ENCODE measurements at regions not wholly inside any gene's neighbourhood (a gene's known extent, or its start where the extent isn't known, plus 50 kb on each side); places are given as distances from the start of the nearest gene placed in this dataset.
A peak's percentile ranks its signal among the peaks of the same experiment; 100 is the strongest.
"Not testable (repeated sequence)": the region's sequence is repeated elsewhere in the genome, so short reads cannot be mapped to it uniquely, and the experiment has no call there.

DNA sequence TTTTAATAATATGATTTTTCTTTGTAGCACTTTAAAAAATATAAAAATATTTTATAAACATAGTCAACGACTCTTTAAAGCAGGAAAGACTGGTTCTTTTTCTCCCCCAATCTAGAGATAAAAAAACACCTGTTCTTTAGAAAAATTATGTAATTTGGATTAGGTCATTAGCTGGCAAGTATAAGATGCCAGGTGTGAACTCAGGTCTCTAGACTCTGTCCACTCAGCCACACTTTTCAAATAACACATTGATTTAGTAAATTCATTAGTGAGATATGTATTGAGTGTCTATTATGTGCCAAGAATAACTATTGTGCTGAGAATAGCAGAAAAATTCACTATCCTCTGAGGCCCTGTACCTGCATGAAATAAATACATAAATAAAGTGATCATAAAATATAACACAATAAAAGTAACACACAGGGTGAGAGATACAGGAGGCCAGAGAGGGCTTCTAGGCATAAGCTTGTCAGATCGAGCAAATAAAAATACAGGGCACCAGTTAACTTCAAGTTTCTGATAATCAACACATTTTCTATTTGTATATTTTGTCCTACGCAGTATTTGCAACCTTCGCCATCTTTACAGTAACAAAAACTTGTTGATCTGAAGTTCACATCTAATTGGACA is 867.1 kb upstream of the GBE1 start:
- no peak for DNase-seq

DNA sequence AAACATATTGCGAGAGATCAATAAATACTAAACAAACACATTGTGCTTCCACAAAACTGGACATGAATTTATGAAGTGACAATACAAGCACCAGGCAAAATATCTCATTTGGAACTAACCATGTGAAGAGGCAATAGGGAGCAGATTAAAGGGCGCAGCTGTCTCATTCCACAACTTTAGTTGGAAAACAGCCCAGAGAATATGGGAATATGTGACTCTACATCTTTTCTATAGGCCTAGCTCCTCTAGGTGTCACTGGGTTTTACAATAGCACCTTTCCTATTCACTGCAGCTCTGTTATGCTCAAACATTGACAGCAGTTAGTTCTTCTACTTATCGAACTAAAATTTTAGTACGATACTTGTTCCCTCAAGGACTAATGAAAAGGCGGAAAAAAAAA is 866.3 kb upstream of the GBE1 start:
- no peak for DNase-seq

DNA sequence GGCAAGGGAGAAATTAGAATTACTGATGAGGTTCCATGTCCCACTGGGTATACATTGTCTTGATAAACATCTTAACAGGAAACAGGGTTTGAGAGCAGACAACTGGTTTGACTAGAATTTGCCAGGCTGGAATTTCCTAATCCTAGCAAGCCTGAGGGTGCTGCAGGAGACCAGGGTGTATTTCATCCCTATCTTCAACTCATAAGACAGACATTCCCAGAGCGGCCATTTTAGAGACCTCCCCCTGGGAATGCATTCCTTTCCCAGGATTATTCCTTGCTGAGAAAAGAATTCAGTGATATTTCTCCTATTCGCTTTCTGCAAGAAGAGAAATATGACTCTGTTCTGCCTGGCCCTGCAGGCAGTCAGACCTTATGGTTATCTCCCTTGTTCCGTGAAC is 859.3 kb upstream of the GBE1 start:
- DNase-seq: not testable (repeated sequence)

DNA sequence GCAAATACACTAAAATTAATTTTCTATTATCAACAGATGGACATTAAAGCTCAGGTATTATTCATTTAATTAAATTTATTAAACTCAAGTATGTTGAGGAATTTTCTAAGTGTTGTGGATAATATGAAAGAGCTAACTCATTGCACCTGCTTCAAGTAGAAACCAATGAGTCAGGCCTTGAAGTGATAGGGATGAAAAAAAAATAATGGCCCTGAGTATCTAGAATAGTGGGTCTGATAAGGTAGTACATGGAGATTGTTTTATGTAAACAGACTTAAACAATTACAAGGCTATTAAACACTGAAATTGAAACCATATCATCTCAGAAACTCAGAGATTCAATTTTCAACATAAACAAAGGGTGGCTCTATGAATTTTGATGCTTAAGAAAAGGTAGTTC is 857.1 kb upstream of the GBE1 start:
- DNase-seq: no peak

DNA sequence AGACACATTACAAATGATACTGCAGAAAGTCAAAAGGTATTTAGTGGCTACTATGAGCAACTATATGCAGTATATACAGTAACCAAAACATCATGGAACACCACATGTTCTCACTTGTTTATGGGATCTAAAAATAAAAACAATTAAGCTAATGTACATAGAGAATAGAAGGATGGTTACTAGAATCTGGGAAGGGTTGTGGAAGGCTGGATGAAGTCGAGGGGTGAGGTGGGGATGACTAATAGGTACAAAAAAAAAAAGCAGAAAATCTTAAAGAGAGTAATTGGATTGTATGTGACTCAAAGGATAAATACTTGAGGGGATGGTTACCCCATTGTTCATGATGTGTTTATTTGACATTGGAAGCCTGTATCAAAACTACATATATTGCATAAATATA is 848.8 kb upstream of the GBE1 start:
- no peak for DNase-seq

DNA sequence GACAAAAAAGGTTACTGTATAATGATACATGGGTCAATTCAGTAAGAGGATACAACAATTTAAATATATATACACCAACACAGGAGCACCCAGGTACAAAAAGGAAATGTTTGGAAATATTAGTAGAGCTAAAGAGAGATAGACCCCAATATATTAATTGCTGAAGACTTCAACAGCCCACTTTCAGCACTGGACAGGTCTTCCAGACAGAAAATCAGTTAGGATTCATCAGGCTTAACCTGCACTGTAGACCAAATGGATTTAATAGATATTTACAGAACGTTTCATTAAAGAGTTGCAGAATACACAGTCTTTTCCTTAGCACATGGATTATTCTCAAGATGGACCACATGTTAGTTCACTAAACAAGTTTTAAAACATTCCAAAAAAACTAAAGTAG is 845.9 kb upstream of the GBE1 start:
- no peak for DNase-seq

DNA sequence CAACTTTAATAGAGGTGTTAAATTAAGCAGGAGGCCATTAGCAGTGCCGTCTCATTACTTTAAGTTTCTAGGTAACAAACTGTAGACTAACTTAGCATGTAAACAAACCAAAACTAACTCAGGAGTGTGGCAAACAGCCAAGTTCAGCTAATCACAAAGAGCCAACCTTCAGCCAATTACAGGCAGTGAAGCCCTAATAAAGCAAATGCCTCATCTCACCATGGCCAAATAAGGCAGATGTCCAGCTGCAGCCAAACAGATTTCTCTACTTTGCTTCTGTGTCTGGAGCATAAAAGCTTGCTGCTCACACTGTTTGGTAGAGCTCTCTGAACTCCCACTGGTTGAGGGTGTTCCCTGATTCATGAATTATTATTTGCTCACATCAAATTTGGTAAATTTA is 835.4 kb upstream of the GBE1 start:
- no peak for DNase-seq

DNA sequence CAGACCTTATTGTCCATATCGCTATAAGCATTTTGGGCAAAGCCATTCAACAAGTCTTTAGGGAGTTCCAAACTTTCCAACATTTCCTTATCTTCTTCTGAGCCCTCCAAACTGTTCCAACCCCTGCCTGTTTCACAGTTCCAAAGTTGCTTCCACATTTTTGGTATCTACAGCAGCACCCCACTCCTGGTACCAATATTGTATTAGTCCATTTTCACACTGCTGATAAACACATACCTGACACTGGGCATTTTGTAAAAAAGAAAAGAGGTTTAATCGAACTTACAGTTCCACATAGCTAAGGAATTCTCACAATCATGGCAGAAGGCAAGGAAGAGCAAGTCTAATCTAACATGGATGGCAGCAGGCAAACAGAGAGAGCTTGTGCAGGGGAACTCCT is 834.1 kb upstream of the GBE1 start:
- DNase-seq: no peak

DNA sequence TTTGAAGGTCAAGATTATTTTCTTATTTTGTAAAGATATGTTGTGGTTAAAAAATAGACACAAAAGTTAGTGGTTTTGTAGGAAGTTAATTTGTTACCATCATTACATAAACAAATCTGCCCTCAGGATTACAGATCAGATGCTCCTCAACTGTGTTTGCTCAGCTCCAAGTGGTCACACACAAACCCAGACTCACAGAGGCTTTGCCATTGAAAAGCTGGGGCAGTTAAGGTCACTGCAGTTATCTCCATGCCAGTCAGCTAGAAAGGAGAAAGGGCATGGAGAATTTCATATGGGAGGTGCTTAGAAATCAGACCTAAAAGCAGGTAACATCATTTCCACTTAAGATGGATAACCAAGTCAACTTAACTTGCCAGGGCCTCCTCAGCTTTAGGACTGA is 825.7 kb upstream of the GBE1 start:
- no peak for DNase-seq

DNA sequence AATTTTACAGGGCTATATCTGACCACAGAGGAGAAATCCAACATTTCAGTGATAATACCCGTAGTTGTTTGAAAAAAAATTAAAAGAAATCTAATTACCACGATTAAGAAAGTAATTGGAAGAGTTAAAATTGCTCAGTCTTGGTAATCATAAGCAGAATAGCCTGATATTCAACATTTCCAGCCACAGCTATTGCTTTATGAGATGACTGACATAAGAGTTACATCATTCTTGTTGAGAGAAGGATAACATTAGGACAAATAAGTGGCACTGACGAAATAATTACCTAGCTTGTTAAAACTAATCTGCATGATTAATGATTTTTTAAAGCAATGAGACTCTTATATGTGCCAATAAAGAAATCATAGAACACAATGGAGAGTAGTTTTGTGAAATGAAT is 825.0 kb upstream of the GBE1 start:
- DNase-seq: no peak

DNA sequence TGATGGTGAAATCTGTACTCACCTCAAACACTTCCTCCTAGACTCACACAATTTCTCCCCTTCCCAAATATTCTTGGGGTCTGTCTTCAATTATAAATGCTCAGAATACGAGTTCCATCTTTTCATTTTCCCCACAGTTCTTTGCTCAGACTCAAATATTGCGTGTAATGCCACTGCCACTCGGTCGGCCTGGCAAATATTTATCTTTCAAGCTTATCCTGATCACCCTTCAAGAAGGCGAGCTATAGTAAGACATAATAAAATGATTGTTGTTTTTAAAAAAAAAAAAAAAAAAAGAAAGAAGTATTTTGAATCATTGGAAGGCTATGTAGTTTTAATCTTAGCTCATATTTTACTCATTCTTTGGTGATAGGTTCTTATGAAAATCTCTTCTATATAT is 824.6 kb upstream of the GBE1 start:
- DNase-seq: not testable (repeated sequence)

DNA sequence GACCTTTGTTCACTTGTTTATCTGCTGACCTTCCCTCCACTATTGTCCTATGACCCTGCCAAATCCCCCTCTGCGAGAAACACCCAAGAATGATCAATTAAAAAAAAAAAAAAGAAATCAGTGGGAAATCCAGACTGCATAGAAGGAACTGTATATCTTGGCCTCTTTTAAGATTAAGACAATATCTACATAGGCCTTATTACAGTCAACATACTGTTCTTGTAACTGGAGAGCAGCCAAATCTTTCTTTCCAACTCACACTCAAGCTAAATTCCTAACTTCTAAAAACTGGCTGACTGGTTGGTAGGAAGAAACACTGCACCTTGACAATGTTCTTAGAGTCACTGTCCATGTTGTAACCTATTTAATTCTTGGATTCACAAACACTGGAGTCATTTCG is 824.1 kb upstream of the GBE1 start:
- not testable (repeated sequence) for DNase-seq

DNA sequence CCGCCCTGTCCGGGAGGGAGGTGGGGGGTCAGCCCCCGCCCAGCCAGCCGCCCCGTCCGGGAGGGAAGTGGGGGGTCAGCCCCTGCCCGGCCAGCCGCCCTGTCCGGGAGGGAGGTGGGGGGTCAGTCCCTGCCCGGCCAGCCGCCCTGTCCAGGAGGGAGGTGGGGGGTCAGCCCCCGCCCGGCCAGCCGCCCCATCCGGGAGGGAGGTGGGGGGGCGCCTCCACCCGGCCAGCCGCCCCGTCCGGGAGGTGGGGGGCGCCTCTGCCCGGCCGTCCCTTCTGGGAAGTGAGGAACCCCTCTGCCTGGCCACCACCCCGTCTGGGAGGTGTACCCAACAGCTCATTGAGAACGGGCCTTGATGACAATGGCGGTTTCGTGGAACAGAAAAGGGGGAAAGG is 823.4 kb upstream of the GBE1 start:
- DNase-seq: not testable (repeated sequence)

DNA sequence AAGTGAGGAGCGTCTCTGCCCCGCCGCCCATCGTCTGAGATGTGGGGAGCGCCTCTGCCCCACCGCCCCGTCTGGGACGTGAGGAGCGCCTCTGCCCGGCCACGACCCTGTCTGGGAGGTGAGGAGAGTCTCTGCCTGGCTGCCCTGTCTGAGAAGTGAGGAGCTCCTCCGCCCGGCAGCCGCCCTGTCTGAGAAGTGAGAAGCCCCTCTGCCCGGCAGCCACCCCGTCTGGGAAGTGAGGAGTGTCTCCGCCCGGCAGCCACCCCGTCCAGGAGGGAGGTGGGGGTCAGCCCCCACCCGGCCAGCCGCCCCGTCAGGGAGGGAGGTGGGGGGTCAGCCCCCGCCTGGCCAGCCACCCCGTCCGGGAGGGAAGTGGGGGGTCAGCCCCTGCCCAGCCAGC is 823.0 kb upstream of the GBE1 start:
- DNase-seq: not testable (repeated sequence)

DNA sequence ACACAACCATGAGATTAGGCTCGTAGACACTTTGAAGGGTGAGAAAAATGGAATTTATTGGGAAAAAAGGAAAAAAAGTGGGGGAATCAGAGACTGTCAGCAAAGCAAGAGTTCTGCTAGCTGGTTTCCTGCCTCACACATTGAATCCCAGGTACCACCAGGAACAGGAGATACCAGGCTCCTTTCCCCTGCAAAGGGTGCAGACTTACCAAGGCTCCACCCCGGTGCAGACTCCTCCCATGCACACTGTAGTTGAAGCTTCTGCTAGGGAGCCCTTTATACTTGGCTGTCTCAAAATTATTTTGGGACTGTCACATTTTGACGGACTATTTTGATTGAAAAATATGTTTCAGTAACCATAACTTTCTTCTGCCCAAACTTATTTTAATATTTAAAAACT is 819.9 kb upstream of the GBE1 start:
- DNase-seq: no peak

DNA sequence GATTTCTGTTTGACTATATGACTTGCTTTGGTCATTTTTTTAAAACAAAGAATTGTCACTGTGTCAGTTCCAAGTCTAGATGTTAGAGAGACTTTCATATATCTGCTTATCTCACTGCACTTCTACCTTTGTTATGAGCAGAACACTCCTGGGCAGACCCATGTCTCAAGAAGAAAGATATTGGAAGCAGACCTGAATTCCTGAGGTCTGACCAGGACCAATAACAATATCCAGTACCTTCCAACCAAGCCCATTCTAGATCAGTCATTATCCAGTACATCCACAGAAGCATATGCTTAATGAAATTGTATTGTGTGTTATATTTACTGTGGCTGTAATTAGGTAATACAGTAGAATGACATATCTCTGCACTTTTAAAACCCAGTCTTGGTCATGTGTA is 811.3 kb upstream of the GBE1 start:
- DNase-seq: no peak

DNA sequence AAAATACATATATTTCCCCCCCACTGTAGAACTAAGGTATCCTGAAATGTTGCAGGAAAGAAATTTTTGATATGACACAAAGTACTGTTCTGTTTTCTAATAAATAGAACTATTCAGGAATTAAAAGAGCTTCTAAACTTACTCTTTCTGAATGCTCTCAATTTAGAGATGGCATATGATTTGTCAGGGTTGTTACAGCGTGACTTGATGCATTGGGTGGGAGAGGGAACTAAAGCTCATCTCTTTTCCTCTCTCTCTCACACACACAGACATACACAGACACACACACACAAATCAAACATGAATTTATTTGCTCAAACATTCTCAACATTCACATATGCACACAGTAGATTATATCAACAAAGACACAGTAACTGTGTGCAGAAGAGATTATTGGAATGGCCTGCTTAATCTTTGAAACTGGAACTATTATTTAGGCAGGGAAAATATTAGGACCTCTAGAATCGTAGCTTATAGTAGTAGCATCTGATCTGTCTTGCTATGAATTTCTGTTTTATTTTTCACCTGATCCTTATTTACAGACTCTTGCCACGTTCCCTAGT is 807.4 kb upstream of the GBE1 start:
- no peak for DNase-seq

DNA sequence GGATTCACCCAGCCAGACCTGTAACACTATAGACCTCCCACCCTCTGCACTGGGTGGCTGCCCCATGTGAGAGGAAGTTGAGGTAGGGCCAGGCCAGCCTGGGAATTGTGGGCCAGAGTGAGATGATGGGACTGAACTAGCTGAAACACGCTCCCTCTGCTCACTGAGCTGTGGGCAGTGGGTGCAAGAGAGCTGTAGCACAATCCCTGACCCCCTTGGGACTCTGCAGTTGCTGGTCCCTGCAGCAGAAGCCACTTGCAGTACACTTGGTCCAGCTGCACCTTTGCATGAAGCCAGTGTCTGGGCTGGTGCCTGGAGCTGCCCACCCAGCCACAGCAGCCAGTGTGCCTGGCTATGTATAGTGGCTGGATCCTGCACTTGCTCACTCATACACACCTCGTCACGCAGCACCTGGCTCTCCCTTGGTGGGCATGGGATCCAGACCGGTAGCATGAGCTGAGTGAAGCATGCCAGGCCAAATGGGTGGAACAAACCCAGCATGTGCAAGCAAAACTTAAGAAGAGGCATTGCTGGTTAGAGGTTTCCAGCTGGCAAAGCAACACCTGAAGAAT is 805.7 kb upstream of the GBE1 start:
- DNase-seq: peak in 1 of 58 donors; percentile 5

DNA sequence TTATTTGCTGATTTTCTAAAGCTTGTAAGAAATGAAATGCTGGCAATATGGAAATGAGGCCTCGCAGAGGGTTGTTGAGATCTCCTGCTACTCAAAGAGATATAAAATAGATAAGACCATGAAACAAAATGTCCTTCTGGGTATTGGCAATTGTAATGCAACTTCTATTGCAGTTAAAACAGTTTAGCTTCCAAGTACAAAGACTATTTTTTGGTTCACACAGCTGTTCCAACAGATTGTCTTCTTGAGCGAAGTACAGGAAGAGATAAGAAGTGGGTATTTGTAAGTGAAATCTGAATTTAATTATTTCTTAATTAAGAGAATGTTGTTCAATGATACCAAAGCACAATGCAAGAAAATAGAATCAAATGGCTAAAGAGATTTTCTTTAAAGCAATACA is 801.5 kb upstream of the GBE1 start:
- peak in 1 of 58 donors; percentile 25 for DNase-seq

DNA sequence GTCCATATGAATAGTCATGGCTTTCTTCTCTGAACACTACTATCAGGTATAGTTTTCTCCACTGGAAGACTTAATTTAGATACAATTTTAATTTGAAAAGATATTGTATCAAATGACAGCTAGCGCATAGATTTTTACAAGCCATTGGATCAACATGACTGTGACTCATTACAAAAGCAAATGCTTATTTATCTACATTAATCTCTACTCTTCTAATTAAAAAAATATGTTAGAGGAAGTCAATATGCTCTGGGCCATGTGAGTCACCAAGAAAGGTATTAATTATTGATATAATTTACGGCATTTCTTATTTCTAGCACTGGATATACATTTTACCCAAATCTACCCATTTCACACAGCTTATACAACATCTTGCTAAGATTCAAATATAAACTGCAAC is 800.3 kb upstream of the GBE1 start:
- DNase-seq: no peak

DNA sequence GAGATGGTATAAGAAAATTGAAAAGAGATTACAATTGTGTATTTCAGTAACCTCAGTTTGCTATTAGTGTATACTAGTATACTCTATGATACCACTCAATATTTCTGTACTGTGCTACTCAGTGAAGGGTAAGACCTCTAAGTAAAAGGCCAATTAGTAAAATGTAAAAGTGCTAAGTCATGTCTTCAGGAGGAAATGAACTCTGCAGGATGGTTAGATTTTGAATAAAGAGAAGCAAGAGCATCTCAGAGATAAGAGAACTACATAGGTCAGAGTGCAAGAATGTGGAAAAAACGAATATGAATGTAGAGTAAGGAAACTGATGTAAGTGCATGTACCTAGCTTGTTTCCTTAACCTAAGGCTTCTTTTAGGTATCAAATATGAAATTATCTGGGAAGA is 796.6 kb upstream of the GBE1 start:
- DNase-seq: no peak

DNA sequence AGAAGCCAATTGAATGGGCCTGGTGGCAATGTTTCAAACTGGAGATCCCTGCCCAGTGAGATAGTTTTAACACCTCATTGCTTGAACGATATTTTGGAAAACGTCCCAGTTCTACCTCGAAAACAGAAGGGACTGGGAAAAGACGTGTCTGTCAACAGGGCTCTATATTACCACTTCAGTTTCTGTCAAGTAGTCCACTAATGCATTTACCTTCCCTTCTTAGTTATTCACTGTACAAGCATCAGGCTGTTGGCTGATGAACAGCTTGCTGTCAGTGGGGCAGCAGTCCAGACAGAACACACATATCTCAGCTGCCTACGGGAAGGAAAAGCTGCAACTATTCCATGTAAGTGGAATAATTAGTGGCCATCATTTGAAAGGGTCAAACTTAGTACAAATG is 794.7 kb upstream of the GBE1 start:
- no peak for DNase-seq

DNA sequence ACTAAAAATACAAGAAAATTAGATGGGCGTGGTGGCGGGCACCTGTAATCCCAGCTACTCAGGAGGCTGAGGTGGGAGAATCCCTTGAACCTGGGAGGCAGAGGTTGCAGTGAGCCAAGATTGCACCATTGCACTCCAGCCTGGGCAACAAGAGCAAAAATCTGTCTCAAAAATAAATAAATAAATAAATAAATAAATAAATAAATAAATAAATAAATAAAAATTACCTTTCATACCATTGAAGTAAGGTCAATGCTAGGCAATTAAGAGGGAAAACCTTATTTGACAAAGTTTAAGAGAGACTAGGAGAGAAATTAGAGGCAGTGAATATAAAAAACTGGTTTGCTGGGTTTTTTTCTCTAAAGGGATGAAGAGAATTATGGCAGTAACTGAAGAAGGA is 781.1 kb upstream of the GBE1 start:
- DNase-seq: not testable (repeated sequence)

DNA sequence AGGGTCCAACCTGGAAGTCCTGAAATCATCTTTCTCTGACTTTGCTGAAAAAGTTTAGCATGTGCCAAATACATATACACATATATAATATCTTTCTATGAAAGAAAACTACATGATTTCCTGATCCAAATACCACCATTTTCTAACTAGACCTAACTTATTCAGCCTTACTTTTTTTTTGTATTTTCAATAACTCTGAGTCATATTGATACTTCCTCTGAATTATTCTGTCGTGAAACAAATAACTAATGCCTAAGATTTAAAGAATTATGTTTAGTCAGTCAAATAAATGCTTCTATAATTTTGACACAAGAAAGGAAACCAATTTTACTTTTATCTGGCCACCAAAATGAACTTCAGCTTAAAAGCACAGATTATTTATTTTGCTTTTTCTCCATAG is 760.2 kb upstream of the GBE1 start:
- no peak for DNase-seq

Measured in anterior cingulate cortex (tissue), 58 donors.